Calu3 (cell line): ENCODE measurements at regions not wholly inside any gene's neighbourhood (a gene's known extent, or its start where the extent isn't known, plus 50 kb on each side); places are given as distances from the start of the nearest gene placed in this dataset.

Experiments
- BruUV-seq: library from RNA; stranded (reverse); fragments of 400-500 nt; replicated peaks from 2 replicates; lab custom pipeline; 2021; lab: Mats Ljungman, UMichigan
- CTCF ChIA-PET: fragments of 300-600 bp; sonication (Branson Sonifier 250); formaldehyde crosslinking; loops from one replicate; lab custom pipeline; 2022; ENCODE audit warnings: antibody characterized with exemption; lab: Charles Lee
- DNase-seq: peaks from one replicate; pipeline ENCODE4 v3.0.0; 2022
- H3K27ac Mint-ChIP-seq: one replicate; pipeline ENCODE4 v1.8.0; 2022; ENCODE audit warnings: mixed read lengths; ENCODE audit not compliant: unreplicated experiment
- H3K27me3 Mint-ChIP-seq: one replicate; pipeline ENCODE4 v1.8.0; 2022; ENCODE audit warnings: mixed read lengths; ENCODE audit not compliant: unreplicated experiment
- H3K36me3 Mint-ChIP-seq: one replicate; pipeline ENCODE4 v1.8.0; 2022; ENCODE audit warnings: mild to moderate bottlenecking, moderate library complexity, mixed read lengths; ENCODE audit not compliant: insufficient read depth, unreplicated experiment
- H3K4me1 Mint-ChIP-seq: one replicate; pipeline ENCODE4 v1.8.0; 2022; ENCODE audit warnings: mild to moderate bottlenecking, low read depth, mixed read lengths; ENCODE audit not compliant: unreplicated experiment
- H3K4me3 Mint-ChIP-seq: one replicate; pipeline ENCODE4 v1.8.0; 2022; ENCODE audit warnings: mild to moderate bottlenecking, low read depth, moderate library complexity, mixed read lengths; ENCODE audit not compliant: unreplicated experiment
- H3K9me3 Mint-ChIP-seq: one replicate; pipeline ENCODE4 v1.8.0; 2022; ENCODE audit warnings: low read depth, mixed read lengths; ENCODE audit not compliant: unreplicated experiment
- intact Hi-C: fragments of 100-400 bp; cut with micrococcal nuclease; formaldehyde crosslinking; loops from one replicate; pipeline ENCODE4 v1.10.0; 2022; ENCODE audit not compliant: unreplicated experiment
- TF ChIP-seq, protein P1 (sequence below): fragments of 200-600 bp; IDR thresholded peaks from one replicate; pipeline ENCODE4 v1.8.0; 2022; ENCODE audit warnings: antibody characterized with exemption; ENCODE audit not compliant: unreplicated experiment

DNA sequence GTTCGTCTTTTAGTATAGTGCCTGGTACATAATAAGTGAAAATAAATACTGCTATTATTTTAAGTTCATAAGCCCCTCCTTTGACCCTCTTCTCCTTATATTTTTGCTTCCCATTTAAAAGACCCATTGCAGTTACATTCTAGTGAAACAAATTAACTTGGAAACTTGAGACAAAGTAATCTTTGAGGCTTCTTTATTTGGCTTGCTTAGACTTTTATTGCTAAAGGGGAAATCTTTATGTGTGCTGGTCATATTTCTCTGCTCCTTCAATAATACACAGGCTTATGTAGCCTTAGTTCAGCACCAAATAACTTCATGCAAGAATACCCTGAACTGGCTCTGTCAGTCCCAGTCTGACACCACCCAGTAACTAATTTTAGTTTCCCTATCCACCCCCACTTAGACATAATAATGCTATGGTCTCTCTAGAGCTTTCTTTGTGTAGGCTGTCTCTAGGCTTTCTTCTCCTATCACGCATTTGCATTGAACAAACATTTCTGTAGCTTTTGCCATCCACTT, 257.8 kb downstream of the OMA1 start:
- intact Hi-C loops, result no loop called here
- Mint-ChIP-seq H3K27ac (no peak overlapping the region), H3K4me3 (no peak overlapping the region), H3K36me3 (no peaks in the 10 kb centered on the region), H3K27me3 (no peaks in the 10 kb centered on the region), H3K9me3 (no peaks in the 10 kb centered on the region), H3K4me1 (no peaks in the 10 kb centered on the region)
- CTCF ChIA-PET, result no interaction called here
- no TSS peak for BruUV-seq
- TF ChIP-seq, protein P1, sequence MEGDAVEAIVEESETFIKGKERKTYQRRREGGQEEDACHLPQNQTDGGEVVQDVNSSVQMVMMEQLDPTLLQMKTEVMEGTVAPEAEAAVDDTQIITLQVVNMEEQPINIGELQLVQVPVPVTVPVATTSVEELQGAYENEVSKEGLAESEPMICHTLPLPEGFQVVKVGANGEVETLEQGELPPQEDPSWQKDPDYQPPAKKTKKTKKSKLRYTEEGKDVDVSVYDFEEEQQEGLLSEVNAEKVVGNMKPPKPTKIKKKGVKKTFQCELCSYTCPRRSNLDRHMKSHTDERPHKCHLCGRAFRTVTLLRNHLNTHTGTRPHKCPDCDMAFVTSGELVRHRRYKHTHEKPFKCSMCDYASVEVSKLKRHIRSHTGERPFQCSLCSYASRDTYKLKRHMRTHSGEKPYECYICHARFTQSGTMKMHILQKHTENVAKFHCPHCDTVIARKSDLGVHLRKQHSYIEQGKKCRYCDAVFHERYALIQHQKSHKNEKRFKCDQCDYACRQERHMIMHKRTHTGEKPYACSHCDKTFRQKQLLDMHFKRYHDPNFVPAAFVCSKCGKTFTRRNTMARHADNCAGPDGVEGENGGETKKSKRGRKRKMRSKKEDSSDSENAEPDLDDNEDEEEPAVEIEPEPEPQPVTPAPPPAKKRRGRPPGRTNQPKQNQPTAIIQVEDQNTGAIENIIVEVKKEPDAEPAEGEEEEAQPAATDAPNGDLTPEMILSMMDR, result no peak
- DNase-seq, result no peak

DNA sequence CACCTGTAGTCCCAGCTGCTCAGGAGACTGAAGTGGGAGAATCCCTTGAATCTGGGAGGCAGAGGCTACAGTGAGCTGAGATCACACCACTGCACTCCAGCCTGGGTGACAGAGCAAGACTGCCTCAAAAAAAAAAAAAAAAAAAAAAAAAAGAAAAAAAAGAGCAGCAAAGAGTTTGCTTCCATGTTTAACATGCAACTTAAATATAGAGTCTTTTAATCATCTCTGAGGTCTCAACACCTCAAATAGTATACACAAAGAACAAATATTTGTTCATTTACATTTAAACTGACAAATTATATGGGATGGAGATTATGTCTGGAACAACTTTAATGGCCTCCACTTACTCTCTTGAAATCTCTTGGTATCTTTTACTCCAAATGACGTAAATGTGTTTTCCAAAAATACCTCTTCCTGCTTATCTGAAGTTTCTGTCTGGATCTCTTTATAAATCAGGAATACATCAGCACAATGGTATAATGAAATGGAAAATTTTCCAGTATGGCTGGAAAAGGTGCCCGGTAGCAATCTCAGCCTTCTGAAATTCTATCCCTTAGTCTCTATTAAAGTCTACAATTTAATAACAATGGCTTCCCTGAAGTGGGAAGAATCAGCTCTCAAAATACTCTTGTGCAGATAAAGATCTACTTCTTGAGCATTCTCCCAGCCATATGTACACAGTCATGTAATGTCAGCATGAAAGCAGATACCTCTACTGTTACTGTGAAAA, 258.5 kb downstream of the OMA1 start:
- intact Hi-C loops, result no loop called here
- no peak for DNase-seq
- Mint-ChIP-seq H3K9me3 (no peaks in the 10 kb centered on the region), H3K4me1 (no peaks in the 10 kb centered on the region), H3K36me3 (no peaks in the 10 kb centered on the region), H3K27ac (no peak overlapping the region), H3K4me3 (no peak overlapping the region), H3K27me3 (no peaks in the 10 kb centered on the region)
- CTCF ChIA-PET, result no interaction called here
- no TSS peak for BruUV-seq
- TF ChIP-seq, protein P1, result no peak

DNA sequence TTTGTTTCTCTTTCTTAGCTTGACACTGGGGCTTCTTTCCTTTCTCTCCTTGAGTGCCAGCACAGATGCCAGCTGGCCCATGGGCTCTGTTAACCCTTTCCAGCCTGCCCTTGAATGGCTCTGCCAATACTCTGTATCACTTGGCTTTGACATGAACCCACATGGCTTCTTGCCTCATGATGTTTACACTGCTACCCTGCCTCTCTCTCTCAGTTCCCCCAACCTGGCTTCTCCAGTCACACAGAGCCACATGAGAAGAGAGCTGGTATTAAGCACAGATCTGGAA, 262.4 kb downstream of the OMA1 start:
- H3K27ac Mint-ChIP-seq, result no peak overlapping the region
- BruUV-seq, result no TSS peak
- no peak overlapping the region for H3K4me3 Mint-ChIP-seq
- no peaks in the 10 kb centered on the region for H3K36me3 Mint-ChIP-seq
- CTCF ChIA-PET, result no interaction called here
- TF ChIP-seq, protein P1, result no peak
- H3K9me3 Mint-ChIP-seq, result no peaks in the 10 kb centered on the region
- H3K27me3 Mint-ChIP-seq, result no peaks in the 10 kb centered on the region
- no peak for DNase-seq
- intact Hi-C loops, result no loop called here
- no peaks in the 10 kb centered on the region for H3K4me1 Mint-ChIP-seq

DNA sequence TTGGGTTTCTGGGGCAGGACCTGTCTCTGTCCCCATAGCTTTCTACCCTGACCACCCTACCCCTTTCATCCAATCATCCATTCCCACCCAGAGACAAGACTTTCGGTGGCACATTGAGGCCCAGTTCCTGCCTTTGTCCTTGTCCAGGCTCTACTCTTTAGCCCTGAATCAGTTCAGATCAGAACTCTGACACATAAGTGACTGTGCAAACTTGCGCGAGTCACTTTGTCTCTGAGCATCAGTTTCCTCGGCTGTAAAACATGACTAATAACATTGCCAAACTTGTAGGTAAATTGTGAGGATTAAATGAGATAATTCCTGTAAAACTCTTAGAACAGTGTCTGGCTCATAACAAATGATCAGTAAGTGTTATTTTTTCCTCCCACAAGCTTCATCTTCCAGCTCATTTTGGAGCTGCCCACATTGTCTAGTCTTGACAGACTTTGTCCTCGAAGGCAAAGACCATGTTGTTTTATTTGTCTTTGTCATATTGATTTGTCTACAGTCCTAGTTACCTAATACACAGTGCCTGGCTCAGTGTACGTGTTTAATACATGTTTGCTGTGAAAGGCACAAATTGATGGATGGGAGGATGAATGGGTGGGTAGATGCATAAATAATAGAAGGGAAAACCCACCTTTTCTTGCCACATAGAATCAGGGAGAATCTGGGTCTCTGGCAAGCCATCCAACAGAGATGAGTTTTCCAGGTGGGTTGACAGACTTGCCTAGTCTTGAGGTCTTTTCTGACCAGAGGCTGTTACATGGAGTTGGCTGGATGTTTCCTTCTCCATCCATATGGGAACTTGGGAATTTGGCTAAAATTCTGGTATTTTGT, 262.9 kb downstream of the OMA1 start:
- no peaks in the 10 kb centered on the region for H3K27me3 Mint-ChIP-seq
- no peak for DNase-seq
- no peaks in the 10 kb centered on the region for H3K9me3 Mint-ChIP-seq
- no peak overlapping the region for H3K27ac Mint-ChIP-seq
- no TSS peak for BruUV-seq
- CTCF ChIA-PET, result no interaction called here
- TF ChIP-seq, protein P1, result no peak
- intact Hi-C loops, result no loop called here
- H3K4me1 Mint-ChIP-seq, result no peaks in the 10 kb centered on the region
- no peaks in the 10 kb centered on the region for H3K36me3 Mint-ChIP-seq
- no peak overlapping the region for H3K4me3 Mint-ChIP-seq
